ENCODE measurements at regions not wholly inside any gene's neighbourhood (a gene's known extent, or its start where the extent isn't known, plus 50 kb on each side); places are given as distances from the start of the nearest gene placed in this dataset.

GRCh38 chr4:119825696-119826095 is 197.1 kb upstream of the PDE5A start:
- Histone ChIP-seq H3K36me3 (ENCODE audit: insufficient read depth, low read length) (no peaks in the 10 kb centered on the region), H3K4me1 (ENCODE audit: insufficient read depth, low read length) (no peaks in the 10 kb centered on the region), H3K9me3 (ENCODE audit: insufficient read depth, low read depth, low read length) (no peaks in the 10 kb centered on the region), H3K27me3 (ENCODE audit: insufficient read depth, low read length) (no peaks in the 10 kb centered on the region), H3K4me3 (ENCODE audit: low read length) (no peak overlapping the region), H3K9ac (ENCODE audit: low read depth, low read length) (no peak overlapping the region), H3K27ac (ENCODE audit: low read depth, low read length) (no peak overlapping the region)
- WGBS = 83% methylated on average over 2 of the region's 2 CpGs

GRCh38 chr4:119823891-119824290 is 195.3 kb upstream of the PDE5A start:
- Histone ChIP-seq H3K4me1 (ENCODE audit: insufficient read depth, low read length) (no peaks in the 10 kb centered on the region), H3K4me3 (ENCODE audit: low read length) (no peak overlapping the region), H3K27me3 (ENCODE audit: insufficient read depth, low read length) (no peaks in the 10 kb centered on the region), H3K9me3 (ENCODE audit: insufficient read depth, low read depth, low read length) (no peaks in the 10 kb centered on the region), H3K9ac (ENCODE audit: low read depth, low read length) (no peak overlapping the region), H3K27ac (ENCODE audit: low read depth, low read length) (no peak overlapping the region), H3K36me3 (ENCODE audit: insufficient read depth, low read length) (no peaks in the 10 kb centered on the region)

GRCh38 chr4:119823045-119823444 is 194.4 kb upstream of the PDE5A start:
- no peaks in the 10 kb centered on the region for H3K9me3 ChIP-seq (ENCODE audit: insufficient read depth, low read depth, low read length)
- no peak overlapping the region for H3K9ac ChIP-seq (ENCODE audit: low read depth, low read length)
- no peaks in the 10 kb centered on the region for H3K4me1 ChIP-seq (ENCODE audit: insufficient read depth, low read length)
- no peak overlapping the region for H3K27ac ChIP-seq (ENCODE audit: low read depth, low read length)
- WGBS = no CpG with 5 or more reads among the region's 1 CpG
- H3K4me3 ChIP-seq (ENCODE audit: low read length) = no peak overlapping the region
- H3K27me3 ChIP-seq (ENCODE audit: insufficient read depth, low read length) = no peaks in the 10 kb centered on the region
- H3K36me3 ChIP-seq (ENCODE audit: insufficient read depth, low read length) = no peaks in the 10 kb centered on the region

GRCh38 chr4:119816473-119816872 is 187.9 kb upstream of the PDE5A start:
- no peaks in the 10 kb centered on the region for H3K27me3 ChIP-seq (ENCODE audit: insufficient read depth, low read length)
- no peak overlapping the region for H3K9ac ChIP-seq (ENCODE audit: low read depth, low read length)
- no peak overlapping the region for H3K4me3 ChIP-seq (ENCODE audit: low read length)
- H3K27ac ChIP-seq (ENCODE audit: low read depth, low read length) = no peak overlapping the region
- H3K36me3 ChIP-seq (ENCODE audit: insufficient read depth, low read length) = no peaks in the 10 kb centered on the region
- H3K9me3 ChIP-seq (ENCODE audit: insufficient read depth, low read depth, low read length) = no peaks in the 10 kb centered on the region; the same call in 1 of the 2 replicates
- no peaks in the 10 kb centered on the region for H3K4me1 ChIP-seq (ENCODE audit: insufficient read depth, low read length)

GRCh38 chr4:119810001-119810400 is 181.4 kb upstream of the PDE5A start:
- Histone ChIP-seq H3K27ac (ENCODE audit: low read depth, low read length) (no peak overlapping the region), H3K9me3 (ENCODE audit: insufficient read depth, low read depth, low read length) (no peaks in the 10 kb centered on the region; the same call in 1 of the 2 replicates), H3K4me1 (ENCODE audit: insufficient read depth, low read length) (no peaks in the 10 kb centered on the region), H3K27me3 (ENCODE audit: insufficient read depth, low read length) (no peaks in the 10 kb centered on the region), H3K36me3 (ENCODE audit: insufficient read depth, low read length) (no peaks in the 10 kb centered on the region), H3K4me3 (ENCODE audit: low read length) (no peak overlapping the region), H3K9ac (ENCODE audit: low read depth, low read length) (no peak overlapping the region)
- 93% methylated on average over 1 of the region's 1 CpG for WGBS

- Histone ChIP-seq H3K4me1 (ENCODE audit: insufficient read depth, low read length) (no peaks in the 10 kb centered on the region), H3K9ac (ENCODE audit: low read depth, low read length) (no peak overlapping the region), H3K27me3 (ENCODE audit: insufficient read depth, low read length) (no peaks in the 10 kb centered on the region), H3K4me3 (ENCODE audit: low read length) (no peak overlapping the region), H3K36me3 (ENCODE audit: insufficient read depth, low read length) (no peaks in the 10 kb centered on the region), H3K9me3 (ENCODE audit: insufficient read depth, low read depth, low read length) (no peaks in the 10 kb centered on the region), H3K27ac (ENCODE audit: low read depth, low read length) (no peak overlapping the region)
- WGBS = no CpG with 5 or more reads among the region's 1 CpG
These were observed 175.8 kb upstream of the PDE5A start for GRCh38 chr4:119804404-119804803.

- 95% methylated on average over 2 of the region's 2 CpGs for WGBS
- Histone ChIP-seq H3K27ac (ENCODE audit: low read depth, low read length) (no peak overlapping the region), H3K4me3 (ENCODE audit: low read length) (no peak overlapping the region), H3K36me3 (ENCODE audit: insufficient read depth, low read length) (no peaks in the 10 kb centered on the region), H3K9ac (ENCODE audit: low read depth, low read length) (no peak overlapping the region), H3K4me1 (ENCODE audit: insufficient read depth, low read length) (no peaks in the 10 kb centered on the region), H3K9me3 (ENCODE audit: insufficient read depth, low read depth, low read length) (no peaks in the 10 kb centered on the region), H3K27me3 (ENCODE audit: insufficient read depth, low read length) (no peaks in the 10 kb centered on the region)
These were observed 168.8 kb upstream of the PDE5A start for GRCh38 chr4:119797238-119797894.

GRCh38 chr4:119795986-119796578 is 167.5 kb upstream of the PDE5A start:
- Histone ChIP-seq H3K27ac (ENCODE audit: low read depth, low read length) (no peak overlapping the region), H3K9ac (ENCODE audit: low read depth, low read length) (no peak overlapping the region), H3K4me1 (ENCODE audit: insufficient read depth, low read length) (no peaks in the 10 kb centered on the region), H3K9me3 (ENCODE audit: insufficient read depth, low read depth, low read length) (no peaks in the 10 kb centered on the region), H3K36me3 (ENCODE audit: insufficient read depth, low read length) (no peaks in the 10 kb centered on the region), H3K27me3 (ENCODE audit: insufficient read depth, low read length) (no peaks in the 10 kb centered on the region), H3K4me3 (ENCODE audit: low read length) (no peak overlapping the region)
- 80% methylated on average over 3 of the region's 3 CpGs for WGBS

- H3K4me3 ChIP-seq (ENCODE audit: low read length) = no peak overlapping the region
- no peaks in the 10 kb centered on the region for H3K27me3 ChIP-seq (ENCODE audit: insufficient read depth, low read length)
- H3K4me1 ChIP-seq (ENCODE audit: insufficient read depth, low read length) = no peaks in the 10 kb centered on the region
- H3K9me3 ChIP-seq (ENCODE audit: insufficient read depth, low read depth, low read length) = no peaks in the 10 kb centered on the region
- WGBS = 77% methylated on average over 4 of the region's 4 CpGs
- no peaks in the 10 kb centered on the region for H3K36me3 ChIP-seq (ENCODE audit: insufficient read depth, low read length)
- H3K9ac ChIP-seq (ENCODE audit: low read depth, low read length) = no peak overlapping the region
- no peak overlapping the region for H3K27ac ChIP-seq (ENCODE audit: low read depth, low read length)
These were observed 166.1 kb upstream of the PDE5A start for GRCh38 chr4:119794681-119795080.

GRCh38 chr4:119794113-119794512 is 165.5 kb upstream of the PDE5A start:
- Histone ChIP-seq H3K27me3 (ENCODE audit: insufficient read depth, low read length) (no peaks in the 10 kb centered on the region), H3K9ac (ENCODE audit: low read depth, low read length) (no peak overlapping the region), H3K27ac (ENCODE audit: low read depth, low read length) (no peak overlapping the region), H3K4me3 (ENCODE audit: low read length) (no peak overlapping the region), H3K4me1 (ENCODE audit: insufficient read depth, low read length) (no peaks in the 10 kb centered on the region), H3K9me3 (ENCODE audit: insufficient read depth, low read depth, low read length) (no peaks in the 10 kb centered on the region), H3K36me3 (ENCODE audit: insufficient read depth, low read length) (no peaks in the 10 kb centered on the region)
- WGBS = 97% methylated on average over 3 of the region's 4 CpGs

GRCh38 chr4:119788349-119789266 is 160.0 kb upstream of the PDE5A start:
- H3K27ac ChIP-seq (ENCODE audit: low read depth, low read length) = peak overlapping the region; percentile 69; the same call in 1 of the 2 replicates
- no peak overlapping the region for H3K9ac ChIP-seq (ENCODE audit: low read depth, low read length)
- no peaks in the 10 kb centered on the region for H3K36me3 ChIP-seq (ENCODE audit: insufficient read depth, low read length)
- WGBS = no CpG with 5 or more reads among the region's 1 CpG
- peaks cover 3% of the 10 kb centered on the region; the same call in 1 of the 2 replicates for H3K4me1 ChIP-seq (ENCODE audit: insufficient read depth, low read length)
- no peaks in the 10 kb centered on the region for H3K27me3 ChIP-seq (ENCODE audit: insufficient read depth, low read length)
- H3K9me3 ChIP-seq (ENCODE audit: insufficient read depth, low read depth, low read length) = 0 out of 2 replicates have a peak, but pooled peaks cover 6% of the 10 kb centered on the region
- H3K4me3 ChIP-seq (ENCODE audit: low read length) = no peak overlapping the region
